Mammary epithelial cell (primary cell): ENCODE measurements at regions not wholly inside any gene's neighbourhood (a gene's known extent, or its start where the extent isn't known, plus 50 kb on each side); places are given as distances from the start of the nearest gene placed in this dataset.

Source experiments
- CTCF ChIP-seq, 2 donors: IDR thresholded peaks in 1 of 2; conservative IDR thresholded peaks in 1 of 2; 2 replicates each; pipeline ENCODE4 v1.5.1; 2011 to 2012; ENCODE audit warnings: inconsistent platforms in 2 of 2, low read length in 2 of 2, mild to moderate bottlenecking in 2 of 2, control low read depth in 1 of 2, low read depth in 1 of 2; ENCODE audit not compliant: insufficient read depth in 1 of 2; ENCODE audit errors: extremely low read depth in 1 of 2
- EZH2 ChIP-seq: IDR thresholded peaks from 2 replicates; pipeline ENCODE4 v1.6.1; 2012; ENCODE audit warnings: low read length, inconsistent platforms, borderline replicate concordance

GRCh38 chr1:95340061-95340460 is 106.1 kb downstream of the RWDD3 start:
- TF ChIP-seq EZH2 (no peak), CTCF (conservative IDR thresholded peaks at IDR 0.05 in 1 of 2, IDR thresholded peaks at IDR 0.05 in 1 of 2; ENCODE audit: extremely low read depth in 1 of 2, insufficient read depth in 1 of 2, low read depth in 1 of 2, low read length in 2 of 2) (no peak)
